NCI-H1105 treated with DMSO at 0.1 percent for 48 hours (cell line): ENCODE measurements at regions not wholly inside any gene's neighbourhood (a gene's known extent, or its start where the extent isn't known, plus 50 kb on each side); places are given as distances from the start of the nearest gene placed in this dataset.

Source experiments
- DNase-seq: peaks from one replicate; lab custom pipeline; 2025; lab: John Stamatoyannopoulos, UW

DNA sequence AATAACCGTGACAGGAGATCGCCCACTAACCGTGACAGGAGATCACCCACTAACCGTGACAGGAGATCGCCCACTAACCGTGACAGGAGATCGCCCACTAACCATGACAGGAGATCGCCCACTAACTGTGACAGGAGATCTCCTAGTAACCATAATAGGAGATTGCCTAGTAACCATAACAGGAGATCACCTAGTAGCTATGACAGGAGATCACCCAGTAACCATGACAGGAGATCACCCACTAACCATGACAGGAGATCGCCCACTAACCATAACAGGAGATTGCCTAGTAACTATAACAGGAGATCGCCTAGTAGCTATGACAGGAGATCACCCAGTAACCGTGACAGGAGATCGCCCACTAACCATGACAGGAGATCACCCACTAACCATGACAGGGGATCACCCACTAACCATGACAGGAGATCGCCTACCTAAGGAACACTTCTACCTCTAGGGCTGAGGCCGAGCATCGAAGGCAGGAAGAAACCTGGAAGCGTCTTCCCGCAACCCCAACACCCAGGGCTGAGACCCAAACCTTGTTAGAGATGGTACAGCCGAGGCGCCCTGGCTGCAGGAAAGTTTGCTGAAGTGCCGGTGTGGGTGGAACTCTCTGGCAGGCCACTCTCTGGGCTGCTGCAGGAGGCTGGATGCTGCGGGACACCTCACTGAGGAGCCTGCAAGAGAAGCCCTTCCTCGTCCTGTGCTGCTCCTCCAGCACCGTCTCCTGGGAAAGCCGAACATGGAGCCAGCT lies 67.5 kb upstream of the THY1 start:
- DNase-seq = no peak

GRCh38 chr11:119489087-119489486 lies 66.1 kb upstream of the THY1 start:
- no peak for DNase-seq

DNA sequence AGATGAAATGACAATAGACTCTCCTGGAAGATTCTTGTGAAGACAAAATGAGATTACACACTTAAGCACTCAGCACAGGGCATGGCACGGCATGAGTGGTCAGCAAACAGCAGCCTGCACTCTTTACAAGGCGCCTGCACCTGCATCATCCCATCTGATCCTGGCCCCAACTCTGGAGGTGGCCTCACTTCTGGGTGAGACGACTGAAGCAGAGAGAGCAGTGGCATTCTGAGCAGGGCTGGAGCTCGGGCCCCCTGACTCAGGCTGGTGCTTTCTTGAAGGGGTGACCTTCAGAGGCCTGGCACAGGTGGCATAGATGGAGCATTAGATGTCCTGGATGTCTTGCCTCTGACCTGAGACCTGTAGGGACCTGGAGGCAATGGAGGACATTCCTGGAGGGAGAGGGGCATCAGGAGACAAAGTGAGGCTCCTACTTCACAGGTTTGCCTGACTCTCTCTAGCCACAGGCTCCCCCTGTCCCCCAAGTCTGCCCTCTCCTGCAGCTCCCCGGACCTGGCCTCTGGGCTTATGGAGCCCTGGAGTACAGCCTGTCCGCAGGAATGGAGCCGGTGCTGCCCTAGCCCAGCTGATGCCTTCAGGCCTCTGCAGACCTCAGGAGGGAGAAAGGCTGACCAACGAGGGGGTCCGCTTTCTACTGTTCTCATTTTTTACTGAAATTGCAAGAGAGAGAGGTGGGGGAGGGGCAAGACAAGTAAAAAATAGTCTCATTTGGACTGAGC lies 65.5 kb upstream of the THY1 start:
- DNase-seq = no peak

- DNase-seq = no peak
Observed at GRCh38 chr11:119486691-119487259, 63.8 kb upstream of the THY1 start.

DNA sequence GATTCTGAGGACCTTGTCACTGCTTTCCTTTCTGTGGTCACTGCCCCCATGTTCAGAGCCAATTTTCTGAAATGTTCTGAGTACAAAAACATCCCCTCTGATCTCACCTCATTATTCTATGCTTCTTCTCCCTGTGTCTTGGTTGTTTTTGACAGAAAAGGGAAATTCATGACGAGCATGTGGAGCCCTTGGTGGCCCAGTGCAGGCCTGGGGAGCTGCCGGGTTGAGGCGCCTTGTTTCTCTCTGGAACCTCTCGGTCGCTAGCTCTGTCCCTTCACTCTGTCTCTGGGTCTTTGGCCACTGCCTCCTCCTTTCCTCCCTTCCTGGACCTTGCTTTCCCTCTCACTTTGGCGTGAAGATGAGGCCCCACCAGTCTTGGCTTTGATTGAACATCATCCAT lies 63.0 kb upstream of the THY1 start:
- DNase-seq = no peak

DNA sequence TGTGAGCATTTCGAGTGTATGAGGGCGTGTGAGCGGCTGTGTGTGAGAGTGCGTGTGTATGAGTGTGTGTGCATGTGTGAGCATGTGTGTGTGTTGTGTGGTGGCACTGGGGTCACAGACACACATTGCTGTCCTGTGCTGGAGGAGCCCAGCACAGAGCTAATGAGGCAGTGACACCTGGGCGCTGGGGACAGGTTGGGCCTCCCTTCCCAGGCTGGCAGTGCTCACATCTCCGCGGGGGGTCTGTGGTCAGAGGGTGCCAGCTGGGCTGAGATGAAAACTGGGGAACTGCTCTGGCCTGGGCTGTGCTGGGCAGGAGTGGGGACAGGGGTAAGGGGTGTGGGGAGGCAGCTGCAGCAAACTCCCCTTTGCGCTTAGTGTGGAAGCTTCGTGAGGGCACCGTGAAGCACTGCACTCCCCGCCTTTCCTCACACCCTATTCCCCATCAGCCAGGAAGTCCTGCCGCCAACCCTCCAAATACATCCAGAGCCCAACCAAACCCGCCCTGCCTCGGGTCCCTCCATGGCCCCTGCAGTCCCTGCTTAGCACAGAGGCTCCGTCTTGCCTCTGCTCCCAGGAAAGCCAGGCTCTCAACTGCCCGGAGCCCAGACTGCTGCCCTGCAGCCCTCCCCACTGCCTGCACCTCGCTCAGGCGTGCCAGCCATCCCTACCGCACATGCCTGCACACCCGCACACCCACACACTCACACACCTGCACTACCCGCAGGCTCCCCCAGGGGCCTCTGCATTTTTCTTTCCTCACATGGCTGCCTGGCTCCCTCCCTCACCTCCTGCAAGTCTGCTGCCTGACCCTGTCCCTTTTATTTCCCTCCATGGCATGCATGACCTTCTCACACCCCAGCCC lies 62.0 kb upstream of the THY1 start:
- DNase-seq = no peak

DNA sequence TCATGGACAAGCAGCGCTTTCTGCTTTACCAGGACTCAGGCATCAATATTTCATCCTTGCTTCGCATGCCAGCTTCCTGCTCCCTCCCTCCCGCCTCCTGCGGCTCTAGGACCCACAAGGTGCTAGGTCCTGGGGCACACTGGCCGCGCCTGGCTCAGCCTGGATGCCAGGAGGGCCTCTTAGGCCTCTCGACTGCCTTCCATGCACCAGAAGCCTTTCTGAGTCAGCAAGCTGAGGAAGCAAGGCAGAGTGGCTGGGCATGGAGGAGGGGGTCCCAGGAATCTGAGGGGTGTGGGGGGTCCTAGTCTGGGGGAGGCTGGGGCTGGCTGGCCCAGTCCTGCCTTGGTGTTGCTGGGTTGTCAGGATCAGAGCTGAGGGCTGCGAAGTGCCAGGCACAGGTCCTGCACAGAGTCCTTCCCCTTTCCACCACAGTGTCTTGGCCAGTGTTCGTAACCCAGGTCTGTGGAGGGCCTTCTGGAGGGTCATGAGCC lies 61.0 kb upstream of the THY1 start:
- no peak for DNase-seq

DNA sequence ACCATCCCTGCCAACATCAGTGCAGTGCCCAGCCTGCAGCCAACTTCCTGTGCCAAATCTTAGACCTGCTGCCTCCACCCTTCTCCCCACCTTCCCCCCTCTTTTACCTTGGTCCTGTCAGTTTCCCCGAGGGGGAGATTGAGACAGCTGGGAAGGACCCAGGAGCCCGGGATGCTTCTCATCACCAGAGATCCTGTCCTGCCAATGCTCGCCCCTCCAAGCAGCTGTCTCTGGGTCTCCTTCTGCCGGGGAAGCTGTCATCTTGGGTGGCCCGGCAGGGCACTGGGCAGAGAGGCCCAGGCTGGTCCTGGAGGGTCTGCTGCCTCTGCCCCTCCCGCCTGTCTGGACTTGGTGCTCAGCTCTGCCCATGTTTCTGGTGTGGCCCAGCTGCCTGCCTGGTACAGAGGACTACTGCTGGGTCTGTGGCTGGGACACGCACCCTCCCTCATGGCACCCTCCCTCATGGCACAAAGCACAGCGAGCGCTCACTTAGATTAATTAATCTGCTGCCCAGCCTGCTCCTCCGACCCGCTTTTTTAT lies 60.4 kb upstream of the THY1 start:
- DNase-seq = no peak

- DNase-seq = no peak
Observed at GRCh38 chr11:119482521-119483011, 59.6 kb upstream of the THY1 start.

DNA sequence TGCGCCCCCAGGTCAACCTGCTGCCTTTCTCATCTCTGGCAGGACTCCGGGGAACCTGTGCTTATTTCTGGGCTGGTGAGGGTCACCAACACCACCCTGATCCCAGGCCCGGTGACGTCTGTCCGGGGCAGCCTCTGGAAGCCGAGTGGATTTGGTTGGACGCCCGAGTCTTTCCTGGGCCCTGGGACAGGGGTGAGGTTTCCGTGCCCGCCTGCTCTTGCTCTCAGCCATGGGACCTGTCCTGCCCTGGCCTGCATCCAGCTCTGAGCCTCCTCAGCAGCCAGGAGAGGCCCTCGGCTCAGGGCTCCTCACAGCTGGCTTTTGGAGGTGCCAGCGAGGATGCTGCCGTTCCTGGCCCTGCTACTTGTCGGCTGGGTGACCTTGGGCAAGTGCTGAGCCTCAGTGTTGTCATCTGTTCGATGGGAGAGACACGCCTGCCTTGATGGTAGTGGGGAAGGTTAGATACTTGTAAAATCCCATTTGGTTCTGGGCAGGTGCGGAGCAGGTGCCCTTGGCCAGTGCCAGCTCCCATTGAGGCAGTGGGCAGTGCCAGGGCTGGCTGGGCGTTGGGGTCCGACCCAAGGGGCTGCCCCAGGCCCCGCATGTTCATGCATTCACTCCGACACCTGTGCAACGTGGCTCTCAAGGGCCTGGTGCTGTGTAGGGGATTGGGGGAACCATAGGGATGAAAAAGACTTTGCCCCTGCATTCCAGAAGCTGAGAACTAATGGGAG lies 58.9 kb upstream of the THY1 start:
- no peak for DNase-seq

GRCh38 chr11:119481021-119481666 lies 58.2 kb upstream of the THY1 start:
- DNase-seq = peak; percentile 77

DNA sequence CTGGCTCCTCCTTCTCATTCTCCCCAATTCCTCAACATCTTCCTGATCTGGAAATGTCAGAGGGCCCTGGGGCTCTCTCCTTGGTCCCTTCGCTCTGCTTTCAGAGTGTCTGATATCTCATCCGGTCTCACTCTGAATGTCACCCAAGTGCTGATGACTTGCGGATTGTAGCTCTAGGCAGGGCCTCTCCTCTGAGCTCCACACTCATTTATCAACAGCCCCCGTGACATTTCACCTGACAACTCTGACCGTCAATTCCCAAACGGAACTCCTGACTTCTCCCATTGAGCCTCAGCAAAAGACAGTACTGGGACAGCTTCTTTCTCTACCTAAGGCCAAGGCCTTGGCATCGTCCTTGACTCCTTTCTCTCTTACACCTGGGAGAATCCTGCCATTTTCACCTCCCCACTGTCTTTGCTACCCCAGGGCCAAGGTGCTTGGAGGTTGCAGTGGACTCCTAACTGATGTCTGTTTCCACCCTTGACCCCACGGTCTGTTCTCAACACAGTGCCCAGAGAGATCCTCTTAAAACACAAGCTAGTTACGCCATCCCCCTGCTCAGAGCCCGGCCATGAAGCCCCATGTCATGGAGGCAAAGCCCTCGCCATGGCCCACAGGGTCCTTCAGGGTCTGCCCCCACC lies 57.5 kb upstream of the THY1 start:
- DNase-seq = no peak

- DNase-seq = no peak
Observed at GRCh38 chr11:119479685-119480275, 56.8 kb upstream of the THY1 start.

DNA sequence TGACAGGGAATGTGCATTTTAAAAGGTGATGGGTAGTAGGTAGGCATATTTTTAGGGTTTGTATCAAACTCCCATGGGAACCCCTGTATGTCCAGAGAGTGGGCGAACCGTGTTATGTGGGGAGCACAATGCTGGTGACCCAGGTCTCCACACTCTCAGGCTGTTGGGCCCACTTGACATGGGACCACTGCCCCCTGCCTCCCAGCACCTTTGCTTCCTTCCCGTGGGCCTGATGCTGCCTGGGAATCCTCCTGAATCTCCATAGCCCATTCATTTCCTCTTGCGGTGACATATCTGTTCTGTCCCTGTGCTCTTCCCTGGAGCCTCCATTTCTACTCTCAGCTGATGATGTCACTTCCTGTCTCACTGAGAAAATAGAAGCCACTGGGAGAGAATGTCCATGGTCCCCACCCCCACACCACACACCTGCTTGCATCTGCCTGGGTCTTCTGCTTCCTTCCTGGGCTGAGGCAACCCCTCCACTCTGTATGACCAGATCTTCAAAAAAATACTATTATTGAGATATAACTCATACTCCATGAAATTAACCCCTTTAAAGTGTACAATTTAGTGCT lies 55.8 kb upstream of the THY1 start:
- DNase-seq = no peak

GRCh38 chr11:119476666-119477331 lies 53.8 kb upstream of the THY1 start:
- DNase-seq = no peak

DNA sequence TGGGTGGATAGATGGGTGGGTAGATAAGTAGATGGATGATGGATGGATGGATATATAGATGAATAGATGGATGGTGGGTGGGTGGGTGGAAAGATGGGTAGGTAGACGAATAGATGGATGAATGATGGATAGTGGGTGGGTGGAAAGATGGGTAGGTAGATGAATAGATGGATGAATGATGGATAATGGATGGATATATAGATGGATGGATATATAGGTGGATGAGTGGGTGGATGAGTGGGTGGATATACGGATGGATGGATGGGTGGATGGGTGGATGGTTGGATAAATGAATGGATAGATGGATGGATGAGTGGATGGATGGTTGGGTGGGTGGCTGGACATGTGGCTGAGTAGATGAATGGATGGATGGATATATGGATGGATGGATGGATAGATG lies 53.1 kb upstream of the THY1 start:
- no peak for DNase-seq

DNA sequence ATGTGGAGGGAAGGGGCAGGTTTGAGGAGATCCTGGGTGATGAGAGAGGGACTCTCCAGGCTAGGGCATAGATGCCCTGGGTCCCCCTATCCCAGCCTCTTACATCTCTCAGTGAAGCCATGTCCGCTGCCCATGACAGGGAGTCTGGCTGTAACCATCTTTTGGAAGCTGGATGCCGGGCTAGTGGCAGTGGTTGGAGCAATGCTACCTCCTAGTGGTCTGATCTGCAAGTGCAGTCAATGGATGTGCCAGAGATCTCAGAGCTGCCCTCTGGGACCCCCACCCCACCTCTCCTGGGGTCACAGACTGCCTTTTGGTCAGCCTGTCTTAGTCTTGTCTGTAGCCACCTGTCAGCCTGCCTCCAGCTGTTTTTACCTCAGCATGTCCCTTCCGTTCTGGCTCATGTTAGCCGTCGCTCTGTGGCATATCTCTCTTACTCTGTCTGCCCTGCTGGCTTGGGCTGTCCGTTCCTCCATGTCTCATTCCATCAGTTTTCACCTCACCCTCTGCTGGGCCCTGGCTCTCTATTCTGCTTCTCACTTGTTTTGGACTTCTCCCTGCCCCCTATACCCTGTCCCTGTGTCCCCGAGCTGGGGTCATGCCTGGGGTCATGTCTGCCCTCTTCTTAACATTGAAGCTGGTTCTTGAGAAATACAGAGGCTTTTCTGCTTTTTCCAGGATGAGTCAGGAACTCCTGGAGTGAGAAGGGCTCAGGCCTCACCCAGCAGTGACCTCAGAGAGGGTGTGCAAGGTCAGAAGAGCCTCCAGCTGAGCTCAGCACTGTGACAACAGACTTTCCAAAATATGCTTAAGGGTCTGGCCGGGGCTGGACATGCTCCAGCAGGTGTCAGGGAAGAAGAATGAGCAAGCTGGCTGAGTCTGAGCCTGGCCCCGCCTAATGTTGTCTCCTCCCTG lies 52.0 kb upstream of the THY1 start:
- peak; percentile 76 for DNase-seq
